ENCODE measurements at regions not wholly inside any gene's neighbourhood (a gene's known extent, or its start where the extent isn't known, plus 50 kb on each side); places are given as distances from the start of the nearest gene placed in this dataset.

DNA sequence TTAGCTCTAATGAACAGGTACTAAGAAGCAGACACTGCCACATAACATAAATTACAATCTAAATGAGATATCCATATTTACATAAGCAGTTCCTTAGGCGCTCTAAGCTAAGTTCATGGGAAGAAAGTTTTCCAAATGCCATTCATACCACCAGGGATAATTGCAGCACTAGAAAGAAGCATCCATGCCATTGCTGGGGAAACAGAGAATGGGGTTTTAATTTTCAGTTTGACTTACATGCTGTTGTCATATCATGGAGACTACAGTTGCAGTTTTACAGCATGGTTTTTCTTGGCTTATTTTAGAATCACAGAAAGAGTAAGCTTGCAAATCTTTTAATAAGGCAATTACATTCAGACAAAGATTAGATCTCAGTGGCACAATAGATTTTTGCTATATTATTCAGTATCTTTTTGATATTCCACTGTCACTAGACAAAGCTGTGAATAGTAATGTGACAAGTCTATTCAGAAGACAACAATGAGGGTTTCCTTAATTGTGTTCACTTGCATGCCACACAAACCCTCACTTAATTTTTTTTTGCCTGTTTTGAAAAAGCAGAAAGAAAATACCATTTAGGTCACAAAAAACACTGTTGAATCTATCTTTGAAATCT lies 108.4 kb upstream of the ELAVL2 start:
- TF ChIP-seq, protein P1, sequence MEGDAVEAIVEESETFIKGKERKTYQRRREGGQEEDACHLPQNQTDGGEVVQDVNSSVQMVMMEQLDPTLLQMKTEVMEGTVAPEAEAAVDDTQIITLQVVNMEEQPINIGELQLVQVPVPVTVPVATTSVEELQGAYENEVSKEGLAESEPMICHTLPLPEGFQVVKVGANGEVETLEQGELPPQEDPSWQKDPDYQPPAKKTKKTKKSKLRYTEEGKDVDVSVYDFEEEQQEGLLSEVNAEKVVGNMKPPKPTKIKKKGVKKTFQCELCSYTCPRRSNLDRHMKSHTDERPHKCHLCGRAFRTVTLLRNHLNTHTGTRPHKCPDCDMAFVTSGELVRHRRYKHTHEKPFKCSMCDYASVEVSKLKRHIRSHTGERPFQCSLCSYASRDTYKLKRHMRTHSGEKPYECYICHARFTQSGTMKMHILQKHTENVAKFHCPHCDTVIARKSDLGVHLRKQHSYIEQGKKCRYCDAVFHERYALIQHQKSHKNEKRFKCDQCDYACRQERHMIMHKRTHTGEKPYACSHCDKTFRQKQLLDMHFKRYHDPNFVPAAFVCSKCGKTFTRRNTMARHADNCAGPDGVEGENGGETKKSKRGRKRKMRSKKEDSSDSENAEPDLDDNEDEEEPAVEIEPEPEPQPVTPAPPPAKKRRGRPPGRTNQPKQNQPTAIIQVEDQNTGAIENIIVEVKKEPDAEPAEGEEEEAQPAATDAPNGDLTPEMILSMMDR (IDR thresholded peaks at IDR 0.05): no peak
- TF ChIP-seq EP300 (IDR thresholded peaks at IDR 0.05): no peak
- no peak for TF ChIP-seq POLR2A (IDR thresholded peaks at IDR 0.05)

Measured in sigmoid colon (tissue), 4 donors.